GM19240 (cell line): ENCODE measurements at regions not wholly inside any gene's neighbourhood (a gene's known extent, or its start where the extent isn't known, plus 50 kb on each side); places are given as distances from the start of the nearest gene placed in this dataset.

Experiments used
- DNase-seq: peaks from one replicate; pipeline ENCODE4 v3.0.0; 2011; ENCODE audit warnings: low spot score; ENCODE audit not compliant: insufficient read length

DNA sequence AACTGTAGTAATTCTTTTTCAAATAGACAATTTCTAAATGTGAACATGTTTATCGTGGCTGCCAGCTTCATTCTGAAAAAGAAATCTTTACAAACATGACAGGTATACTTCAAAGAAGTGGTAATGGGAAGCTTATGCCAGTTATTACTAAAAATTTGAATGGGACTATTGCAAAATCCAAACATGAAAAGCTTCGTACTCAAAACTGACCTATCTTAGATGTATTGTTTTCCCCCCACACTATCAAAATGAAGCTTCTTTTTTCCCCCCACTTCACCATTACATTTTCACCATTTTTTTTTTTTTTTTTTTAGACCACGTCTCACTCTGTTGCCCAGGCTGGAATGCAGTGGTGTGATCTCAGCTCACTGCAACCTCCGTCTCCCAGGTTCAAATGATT, 50.4 kb upstream of the SERTAD2 start:
- DNase-seq = no peak

DNA sequence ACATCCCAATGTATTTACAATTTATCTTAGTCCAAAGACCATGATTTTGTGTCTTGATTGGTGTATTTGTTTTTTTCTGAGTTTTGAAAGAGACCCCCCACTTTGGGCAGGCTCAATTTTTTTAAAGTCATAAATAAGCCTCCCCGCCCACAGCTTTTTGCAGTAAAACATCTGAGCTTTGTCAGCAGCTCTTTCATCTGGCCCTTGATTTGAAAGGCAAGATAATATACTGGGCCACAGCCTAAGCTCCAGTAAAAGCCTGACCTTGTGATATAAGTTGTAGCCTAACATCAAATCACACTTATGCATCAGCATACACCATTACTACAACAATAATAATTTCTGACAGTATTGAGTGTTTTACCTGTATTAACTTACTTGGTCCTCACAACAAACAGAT, 51.3 kb upstream of the SERTAD2 start:
- DNase-seq = no peak

DNA sequence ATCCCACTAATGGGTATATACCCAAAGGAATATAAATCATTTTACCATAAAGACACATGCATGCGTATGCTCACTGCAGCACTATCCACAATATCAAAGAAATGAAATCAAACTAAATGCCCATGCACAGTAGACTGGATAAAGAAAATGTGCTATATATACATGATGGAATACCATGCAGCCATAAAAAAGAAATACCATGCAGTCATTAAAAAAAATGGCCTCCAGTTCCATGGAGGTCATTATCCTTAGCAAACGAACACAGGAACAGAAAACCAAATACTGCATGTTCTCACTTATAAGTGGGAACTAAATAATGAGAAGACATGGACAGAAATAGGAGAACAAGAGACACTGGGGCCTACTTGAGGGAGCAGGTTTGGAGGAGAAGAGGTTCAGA, 53.6 kb upstream of the SERTAD2 start:
- no peak for DNase-seq

DNA sequence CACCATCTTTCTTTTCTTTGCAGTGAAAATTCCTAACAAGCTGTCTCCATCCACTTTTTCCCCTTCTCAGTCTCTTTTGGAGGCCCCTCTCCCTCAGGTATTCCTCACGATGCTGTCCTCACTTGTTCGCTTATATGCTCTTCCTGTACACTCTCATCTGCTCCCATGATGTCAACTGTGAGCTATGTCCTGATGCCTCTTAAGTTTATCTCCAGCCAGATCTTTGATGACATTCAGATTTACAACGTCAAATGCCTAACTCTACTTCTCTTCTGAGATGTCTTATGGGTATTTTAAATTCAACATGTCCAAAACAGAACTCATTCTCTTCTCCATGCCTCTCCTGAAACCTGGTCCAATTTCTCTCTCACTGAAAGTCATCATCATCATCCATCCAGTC, 55.1 kb upstream of the SERTAD2 start:
- no peak for DNase-seq

DNA sequence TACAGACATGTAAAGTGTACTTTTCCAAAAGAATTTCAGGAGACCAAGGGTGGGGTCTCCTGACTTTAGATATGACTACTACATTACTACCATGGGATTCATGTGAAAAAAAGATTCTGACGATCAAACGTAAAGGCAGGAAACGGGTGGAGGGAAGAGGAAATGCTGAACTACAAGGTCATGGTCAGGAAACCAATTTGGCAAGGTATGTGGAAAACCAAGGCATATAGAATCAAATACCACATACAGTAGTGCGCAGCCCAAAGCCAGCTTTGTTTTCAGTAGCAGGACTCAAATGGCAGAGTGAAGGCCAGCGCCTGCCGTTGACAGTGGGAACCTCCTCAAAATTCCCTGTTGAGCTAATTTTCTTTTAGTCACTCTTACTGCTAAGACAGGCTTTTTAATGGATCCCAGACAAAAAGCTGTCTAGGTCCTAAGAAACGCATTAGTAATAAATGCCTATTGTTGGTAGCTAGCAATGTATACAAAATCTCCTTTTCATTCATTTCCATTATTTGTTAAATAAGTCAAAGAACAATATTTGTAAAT, 57.6 kb upstream of the SERTAD2 start:
- no peak for DNase-seq

DNA sequence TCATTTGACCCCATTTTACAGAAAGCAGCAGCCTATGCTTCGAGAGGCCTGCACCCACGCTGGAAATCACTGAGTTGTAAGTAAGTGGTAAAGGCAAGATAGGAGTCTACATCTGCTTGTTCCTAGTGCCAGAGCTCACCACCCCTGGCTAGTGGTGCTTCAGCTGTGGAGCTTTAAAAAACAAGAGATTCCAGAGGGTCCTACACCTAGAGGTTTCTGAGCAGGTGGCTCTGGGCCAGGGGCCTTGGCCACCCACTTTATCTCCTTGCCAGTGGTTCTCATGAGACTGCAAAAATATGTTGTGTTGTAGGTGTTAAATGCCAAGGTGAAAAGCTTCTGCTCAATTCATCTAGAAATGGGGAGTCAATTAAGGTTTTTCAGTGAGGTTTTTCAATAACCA, 60.0 kb upstream of the SERTAD2 start:
- no peak for DNase-seq

DNA sequence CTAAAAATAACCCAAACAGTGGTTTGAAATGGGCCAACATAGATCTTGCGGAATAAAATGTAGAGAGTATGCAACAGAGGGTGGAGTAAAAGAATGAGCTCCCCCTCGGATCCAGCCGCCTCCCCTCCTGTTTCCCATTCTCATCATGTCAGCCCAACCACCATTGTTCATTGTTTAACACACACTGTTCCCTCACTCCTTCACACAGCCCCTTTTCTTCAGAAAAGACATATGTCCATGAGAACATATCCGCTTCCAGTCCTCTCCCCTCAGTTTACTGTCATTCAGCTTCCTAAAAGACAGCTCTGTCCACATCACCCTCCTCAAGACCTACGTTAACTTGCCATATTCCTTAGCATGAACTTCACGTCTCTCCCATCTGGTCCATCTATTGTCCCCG, 62.9 kb upstream of the SERTAD2 start:
- no peak for DNase-seq

DNA sequence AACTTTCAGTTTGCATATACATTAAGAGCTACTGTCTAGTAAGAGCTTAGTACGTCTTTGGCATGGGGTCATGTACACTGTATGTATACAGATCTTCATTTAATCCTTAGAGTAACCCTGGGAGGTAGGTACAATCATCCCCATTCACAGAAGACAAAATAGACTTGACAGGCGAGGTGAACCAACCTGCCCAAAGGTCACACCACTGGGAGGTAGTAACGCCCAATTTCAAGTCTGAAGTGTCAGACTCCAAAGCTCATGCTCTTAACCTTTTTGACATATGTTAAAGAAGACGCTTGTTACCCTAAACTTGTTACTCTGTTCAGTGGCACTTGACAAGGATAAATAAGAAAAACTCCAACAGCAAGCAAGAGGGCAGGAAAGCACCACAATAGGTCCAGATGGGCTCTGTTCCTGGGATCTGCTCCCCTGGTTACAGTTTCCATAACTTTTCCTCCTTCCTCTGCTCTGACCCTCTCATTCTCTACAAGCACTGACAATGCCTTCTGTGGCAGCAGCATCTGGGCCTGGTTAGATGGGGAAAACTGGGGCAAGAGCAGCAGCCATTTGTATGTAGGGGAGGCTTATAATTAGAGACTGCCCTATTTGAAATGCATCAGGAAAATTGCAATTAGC, 64.7 kb upstream of the SERTAD2 start:
- no peak for DNase-seq

DNA sequence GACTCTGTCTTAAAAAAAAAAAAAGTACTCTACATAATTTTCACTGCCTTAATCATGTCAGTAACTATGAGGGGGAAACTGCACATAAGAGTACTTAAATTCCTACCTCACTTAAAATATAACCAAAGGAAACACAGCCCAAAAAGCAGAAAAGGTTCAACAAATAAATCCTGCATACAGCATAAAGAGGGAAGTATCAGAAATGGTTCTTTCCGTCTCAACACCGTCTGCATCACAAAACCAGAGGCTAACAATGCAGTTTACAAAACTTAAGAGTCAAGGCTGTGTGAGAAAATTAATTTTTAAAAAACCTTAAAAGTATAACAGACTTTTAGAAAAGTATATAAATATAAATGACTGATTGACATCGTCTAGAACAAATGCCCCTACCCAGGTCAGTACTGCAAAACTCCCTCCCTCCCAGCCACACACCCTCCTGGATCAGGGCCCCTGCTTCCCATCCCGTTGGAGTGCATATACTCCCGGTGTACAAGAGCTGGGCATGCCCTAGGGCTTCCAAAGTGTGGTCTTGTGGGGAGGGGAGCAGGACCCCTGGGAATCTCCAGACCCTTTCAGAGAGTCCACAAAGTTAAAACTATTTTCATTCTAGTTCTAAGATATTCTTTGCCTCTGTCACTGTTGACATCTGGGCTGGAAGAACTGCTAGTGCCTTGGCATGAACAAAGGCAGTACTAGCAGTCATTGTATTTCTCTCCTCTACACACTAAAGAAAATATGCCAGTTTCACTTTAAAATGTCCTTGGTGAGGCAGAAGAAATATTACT, 67.0 kb upstream of the SERTAD2 start:
- no peak for DNase-seq

DNA sequence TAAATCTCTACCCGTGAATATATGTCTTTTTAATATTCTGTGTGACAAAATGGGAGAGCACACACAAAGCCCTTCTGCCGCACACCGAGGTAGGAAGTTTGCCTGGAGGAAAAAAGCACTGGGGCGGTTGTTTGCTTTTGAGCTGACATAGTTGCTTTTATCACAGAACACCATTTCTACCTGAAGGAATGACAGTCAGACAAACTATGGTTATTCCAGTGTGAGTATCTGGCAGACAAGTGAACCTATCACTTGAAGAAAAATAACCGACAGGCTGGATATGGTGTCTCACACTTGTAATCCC, 67.6 kb upstream of the SERTAD2 start:
- DNase-seq = no peak

DNA sequence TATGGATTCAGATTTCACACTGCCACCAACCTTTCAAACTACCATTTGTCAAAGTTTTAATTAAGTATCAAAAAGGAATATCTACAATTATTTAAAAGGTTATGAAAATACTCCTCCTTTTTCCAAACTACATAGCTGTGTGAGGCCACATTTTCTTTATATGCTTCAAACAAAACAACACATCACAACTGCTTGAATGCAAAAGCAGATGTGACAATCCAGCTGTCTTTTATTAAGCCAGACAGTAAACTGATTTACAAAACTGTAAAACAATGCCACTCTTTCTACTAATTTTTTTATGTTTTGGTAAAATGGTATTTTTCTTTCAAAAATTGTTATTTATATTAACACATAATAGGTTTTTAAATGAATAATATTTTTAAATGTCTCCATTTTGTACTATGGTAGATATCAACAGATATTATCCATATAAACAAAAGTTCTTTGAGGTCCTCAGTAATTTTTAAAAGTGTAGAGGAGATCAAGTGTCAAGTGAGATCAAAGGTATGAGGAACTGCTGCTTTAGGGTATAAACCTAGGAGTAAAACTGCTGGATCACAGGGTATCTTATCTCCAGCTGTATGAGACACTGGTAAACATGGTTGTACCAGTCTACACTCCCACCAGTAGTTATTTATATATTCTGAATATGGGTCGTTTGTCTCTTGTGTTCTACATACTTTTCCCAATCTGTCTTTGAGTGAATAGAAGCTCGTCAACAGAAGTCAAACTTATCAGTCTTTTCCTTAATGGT, 68.8 kb upstream of the SERTAD2 start:
- no peak for DNase-seq

DNA sequence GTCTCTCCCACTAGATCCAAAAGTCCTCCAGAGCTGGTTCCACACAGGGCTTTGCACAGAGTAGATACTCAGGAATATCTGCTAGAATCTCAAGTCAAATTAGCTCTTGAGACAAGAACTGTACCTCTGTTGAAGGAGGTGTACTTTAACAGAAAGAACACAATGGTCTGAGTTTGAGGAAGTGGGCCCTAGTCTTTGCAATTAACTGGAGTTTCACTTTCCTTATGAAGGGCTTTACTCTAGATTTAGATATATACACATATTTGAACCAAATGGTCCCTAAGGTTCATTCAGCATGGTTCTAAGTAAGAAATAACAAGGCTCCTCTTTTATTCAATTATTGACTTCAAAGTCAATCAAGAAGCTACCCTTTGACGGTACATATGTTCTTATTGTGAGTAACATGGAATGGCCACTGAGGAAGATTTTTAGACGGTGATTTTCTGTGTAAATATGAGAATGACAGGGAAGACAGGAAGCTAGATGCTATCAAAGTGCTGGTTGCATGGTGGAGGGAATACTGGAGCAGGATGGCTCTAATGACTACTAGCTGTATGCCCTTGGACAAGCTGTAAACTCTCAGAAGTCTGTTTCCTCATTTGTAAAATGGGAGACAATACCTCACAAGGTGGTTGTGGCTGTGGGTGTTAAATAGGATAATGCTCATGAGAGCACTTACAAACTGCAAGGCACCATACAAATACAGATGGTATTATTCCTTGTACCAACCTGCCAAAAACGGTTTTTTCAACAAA, 73.5 kb upstream of the SERTAD2 start:
- DNase-seq = peak; percentile 32

DNA sequence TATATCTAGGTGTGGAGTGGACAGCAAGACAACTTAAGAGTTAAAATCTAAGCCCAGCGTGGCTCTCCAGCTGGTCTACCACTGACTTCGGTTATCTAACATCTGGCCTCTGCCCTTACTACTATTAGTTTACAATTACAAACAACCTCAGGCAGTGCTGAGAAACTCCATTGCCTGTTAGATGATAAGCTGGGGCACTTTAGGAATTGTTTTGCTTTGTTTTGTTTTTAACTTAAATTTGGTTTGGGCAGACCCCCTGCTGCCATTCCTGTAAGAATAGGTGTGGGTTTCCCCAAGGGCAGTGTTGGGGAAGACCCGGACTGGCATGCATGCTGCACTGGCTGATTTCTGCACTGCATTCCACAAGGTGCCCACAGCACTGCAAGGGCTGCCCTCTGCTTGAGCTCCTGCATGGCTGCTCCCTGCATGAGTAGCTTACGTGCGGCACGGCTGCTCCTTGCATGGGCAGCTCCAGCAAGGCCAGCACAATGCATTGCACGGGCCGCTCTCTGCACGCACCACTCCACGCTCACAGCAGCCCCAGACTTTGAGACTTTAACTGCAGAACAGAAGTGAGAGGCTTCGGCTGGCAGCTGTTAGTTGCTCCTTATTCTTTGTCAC, 74.2 kb upstream of the SERTAD2 start:
- no peak for DNase-seq

DNA sequence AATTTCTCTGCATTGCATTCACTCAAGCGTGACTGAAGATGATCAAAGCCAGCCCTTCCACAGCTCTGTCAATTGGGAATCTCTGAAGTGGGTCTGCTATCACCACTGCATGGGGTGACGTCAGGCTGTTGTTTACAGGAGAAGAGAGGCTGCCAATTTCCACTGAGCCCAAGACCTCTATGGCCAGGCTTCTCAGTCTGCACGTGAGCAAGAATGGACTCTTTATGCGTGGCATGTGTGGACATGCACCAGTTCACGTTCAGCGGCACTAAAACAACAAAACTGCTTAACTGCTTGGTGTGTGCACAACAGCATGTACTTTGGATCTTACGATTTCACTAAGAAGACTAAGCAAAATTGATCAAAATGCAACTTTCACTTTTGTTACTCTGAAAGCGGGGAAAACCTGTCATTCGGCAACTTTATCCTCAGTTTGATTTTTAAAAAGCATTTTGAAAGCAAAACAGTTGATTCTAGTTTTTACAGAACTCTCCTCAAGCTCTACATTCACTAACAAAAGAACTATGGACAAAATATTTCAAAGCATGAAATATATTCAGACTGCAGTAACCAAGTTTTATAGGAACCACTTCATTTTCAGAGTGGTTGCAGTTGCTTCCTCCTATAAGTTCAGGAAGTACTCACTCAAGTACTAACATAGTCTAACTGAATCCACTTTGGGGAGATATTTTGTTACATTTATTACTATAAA, 77.0 kb upstream of the SERTAD2 start:
- no peak for DNase-seq

DNA sequence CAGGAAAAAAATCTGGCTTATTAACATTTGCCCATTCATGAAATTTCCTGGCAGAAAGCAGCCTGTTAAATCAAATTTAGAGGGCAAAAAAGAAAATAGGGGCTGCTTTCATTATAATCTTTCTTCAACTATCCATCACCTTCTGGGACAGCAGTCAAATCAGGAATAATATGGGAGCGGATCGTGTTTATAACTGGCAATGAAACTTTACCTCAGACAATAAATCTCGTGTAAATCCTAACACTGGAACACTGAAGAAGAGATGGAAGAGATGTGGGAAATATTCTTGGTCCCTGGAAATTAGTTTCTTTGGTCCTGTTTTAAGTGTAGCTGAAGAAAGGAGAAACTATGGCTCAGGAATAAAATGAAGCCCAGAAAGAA, 77.5 kb upstream of the SERTAD2 start:
- DNase-seq = no peak

DNA sequence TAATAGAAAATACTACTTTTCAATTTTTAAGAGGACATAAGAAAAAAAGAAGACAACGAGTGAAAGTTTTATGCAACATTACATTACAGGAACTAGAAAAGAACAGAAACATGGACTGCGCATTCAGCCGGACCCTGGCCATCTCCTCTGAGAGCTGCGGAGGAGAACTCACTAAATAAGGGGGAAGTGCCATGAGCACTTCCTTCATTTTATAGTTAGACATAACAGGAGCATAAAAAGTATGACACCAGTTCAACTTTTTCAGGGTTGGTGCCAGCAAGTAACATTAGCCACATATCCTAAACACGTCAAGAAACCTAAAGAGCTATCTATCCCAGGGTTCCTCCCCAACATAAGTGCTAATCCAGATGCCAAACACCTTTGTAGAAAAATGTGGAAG, 78.0 kb upstream of the SERTAD2 start:
- no peak for DNase-seq

DNA sequence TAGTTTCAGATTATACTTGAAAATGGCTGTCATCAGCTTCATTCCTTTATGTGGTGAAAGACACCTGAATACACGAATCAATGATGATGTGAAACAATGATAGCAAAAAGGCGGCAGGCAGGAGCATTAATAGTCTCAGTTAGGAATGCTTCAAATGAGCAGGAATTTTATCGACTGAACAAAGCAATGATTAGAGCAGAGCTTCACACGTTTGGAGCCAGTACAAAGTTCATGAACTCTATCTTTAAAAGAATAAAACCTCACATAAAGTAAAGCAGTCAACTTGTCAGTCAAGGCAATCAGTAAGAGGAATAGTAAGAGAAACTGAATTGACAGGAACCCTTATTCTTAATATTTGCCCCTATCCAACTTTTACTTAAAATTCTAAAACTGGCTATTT, 78.4 kb upstream of the SERTAD2 start:
- DNase-seq = no peak

DNA sequence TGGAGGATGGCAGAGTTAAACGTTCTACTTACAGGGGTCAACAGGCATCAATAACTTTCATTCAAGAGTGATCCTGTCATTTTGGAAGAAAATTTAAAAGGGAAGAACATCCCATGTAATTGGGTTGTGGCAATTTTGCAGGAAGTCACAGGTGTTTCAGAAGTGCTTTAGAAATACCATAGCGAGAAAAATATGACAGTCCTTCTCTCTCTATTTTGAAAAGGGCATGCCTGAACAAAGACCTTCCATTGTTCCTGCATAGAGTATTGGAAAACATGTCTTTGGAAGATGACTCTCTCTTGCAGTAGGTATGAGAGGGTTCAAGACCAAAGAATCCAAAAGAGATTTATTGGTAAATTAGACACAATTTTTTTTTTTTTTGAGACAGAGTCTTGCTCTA, 81.8 kb upstream of the SERTAD2 start:
- DNase-seq = no peak

DNA sequence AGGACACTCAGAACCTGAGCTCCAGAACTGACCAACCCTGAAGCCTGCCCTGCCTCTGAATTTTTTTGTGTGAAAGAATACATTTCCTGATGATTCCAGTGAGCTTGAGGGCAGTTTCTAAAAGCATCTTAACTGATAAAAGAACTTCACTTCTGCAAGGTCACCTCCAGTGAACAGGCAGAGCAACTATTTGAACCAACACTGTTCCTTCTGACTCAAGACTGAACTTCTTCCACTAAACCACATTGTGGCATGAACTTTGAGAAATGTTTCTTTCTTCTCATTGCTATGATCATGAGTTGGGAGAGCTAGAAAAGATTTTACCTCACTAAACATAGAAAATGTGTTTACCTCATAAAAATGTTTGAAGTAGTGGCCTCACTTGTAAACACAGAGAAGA, 83.8 kb upstream of the SERTAD2 start:
- DNase-seq = no peak

DNA sequence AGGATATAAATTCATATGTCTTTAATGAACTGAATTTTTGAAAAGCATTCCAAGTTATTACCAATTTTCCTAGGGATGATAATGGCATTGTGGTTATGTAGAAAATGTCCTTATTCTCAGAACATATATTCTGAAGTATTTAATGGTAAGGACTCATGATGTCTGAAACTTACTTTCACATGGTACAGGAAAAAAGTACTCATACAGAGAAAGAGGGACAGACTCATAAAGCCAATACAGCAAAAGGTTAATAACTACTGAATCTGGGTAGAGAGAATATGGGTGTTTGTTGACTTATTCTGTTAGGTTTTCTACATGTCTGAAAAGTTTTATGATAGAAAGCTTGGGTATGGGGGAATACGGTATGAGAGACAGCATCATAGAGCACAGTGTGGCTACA, 84.3 kb upstream of the SERTAD2 start:
- no peak for DNase-seq

DNA sequence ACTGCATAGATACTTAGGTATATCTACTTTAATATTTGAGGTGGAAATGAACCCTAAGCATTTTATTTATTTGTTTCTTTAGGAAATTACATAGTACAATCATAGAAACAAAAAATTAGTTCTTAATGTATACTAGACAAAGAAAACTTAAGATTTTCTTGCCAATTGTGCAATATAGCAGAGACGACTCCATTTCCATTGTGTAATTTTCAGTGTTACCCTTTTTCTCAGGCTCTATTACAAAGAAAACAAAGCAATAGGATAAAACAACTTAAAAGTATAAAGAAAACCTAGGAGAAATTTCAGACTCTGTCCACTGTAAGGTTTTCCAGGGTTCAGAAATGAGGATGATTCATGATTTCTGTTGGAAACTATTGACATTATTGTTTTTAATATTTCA, 89.0 kb upstream of the SERTAD2 start:
- no peak for DNase-seq
